Prostate gland (tissue), 2 donors: ENCODE measurements at regions not wholly inside any gene's neighbourhood (a gene's known extent, or its start where the extent isn't known, plus 50 kb on each side); places are given as distances from the start of the nearest gene placed in this dataset.

Experiments
- CTCF ChIP-seq, 4 experiments: fragments of 200-600 bp in 2 of 4; fragments of 450-650 bp in 2 of 4; sonication (generic) in 2 of 4; IDR thresholded peaks; 1 replicate in 3 of 4; 2 replicates in 1 of 4; pipeline ENCODE4 v1.5.1; 2016 to 2019; ENCODE audit warnings: antibody characterized with exemption in 4 of 4, mild to moderate bottlenecking in 2 of 4, moderate library complexity in 2 of 4
- POLR2AphosphoS5 ChIP-seq: sonication (generic); formaldehyde crosslinking; IDR thresholded peaks from one replicate; pipeline ENCODE4 v1.6.1; 2017; ENCODE audit warnings: antibody characterized with exemption

GRCh38 chr11:57049749-57050148 is 61.0 kb downstream of the OR5AK2 start:
- no peak for TF ChIP-seq CTCF (IDR thresholded peaks at IDR 0.05)
- no peak for TF ChIP-seq POLR2AphosphoS5
